ENCODE measurements at regions not wholly inside any gene's neighbourhood (a gene's known extent, or its start where the extent isn't known, plus 50 kb on each side); places are given as distances from the start of the nearest gene placed in this dataset.

GRCh38 chr5:4044881-4045280 is 449.2 kb downstream of the IRX1 start:
- H3K27me3 ChIP-seq = no peaks in the 10 kb centered on the region
- no peaks in the 10 kb centered on the region for H3K9me3 ChIP-seq
- no peak for DNase-seq
- H3K4me3 ChIP-seq = no peak overlapping the region
- no peaks in the 10 kb centered on the region for H3K4me1 ChIP-seq
- H3K9ac ChIP-seq (ENCODE audit: low read depth in 2 of 2, low read length in 2 of 2) = no peak overlapping the region
- intact Hi-C loops (cut with DNase I) = no loop called here
- no peak overlapping the region for H3K27ac ChIP-seq
- no peaks in the 10 kb centered on the region for H3K36me3 ChIP-seq
- no peak for TF ChIP-seq CTCF (IDR thresholded peaks at IDR 0.05)

- Histone ChIP-seq H3K4me3 (no peak overlapping the region), H3K4me1 (no peaks in the 10 kb centered on the region), H3K27ac (no peak overlapping the region), H3K9me3 (no peaks in the 10 kb centered on the region), H3K9ac (ENCODE audit: low read depth in 2 of 2, low read length in 2 of 2) (no peak overlapping the region), H3K27me3 (no peaks in the 10 kb centered on the region), H3K36me3 (no peaks in the 10 kb centered on the region)
- no peak for DNase-seq
- TF ChIP-seq CTCF (IDR thresholded peaks at IDR 0.05) = no peak
- intact Hi-C loops (cut with DNase I) = no loop called here
Observed at GRCh38 chr5:4048398-4048797, 452.8 kb downstream of the IRX1 start.

- no peak for DNase-seq
- Histone ChIP-seq H3K27ac (no peak overlapping the region), H3K4me1 (no peaks in the 10 kb centered on the region), H3K9ac (ENCODE audit: low read depth in 2 of 2, low read length in 2 of 2) (no peak overlapping the region), H3K27me3 (no peaks in the 10 kb centered on the region), H3K36me3 (no peaks in the 10 kb centered on the region), H3K4me3 (no peak overlapping the region), H3K9me3 (no peaks in the 10 kb centered on the region)
- intact Hi-C loops (cut with DNase I) = no loop called here
- no peak for TF ChIP-seq CTCF (IDR thresholded peaks at IDR 0.05)
Observed at GRCh38 chr5:4050203-4050602, 454.6 kb downstream of the IRX1 start.

GRCh38 chr5:4053136-4053535 is 457.5 kb downstream of the IRX1 start:
- Histone ChIP-seq H3K9ac (ENCODE audit: low read depth in 2 of 2, low read length in 2 of 2) (no peak overlapping the region), H3K27ac (no peak overlapping the region), H3K36me3 (no peaks in the 10 kb centered on the region), H3K4me1 (no peaks in the 10 kb centered on the region), H3K27me3 (no peaks in the 10 kb centered on the region), H3K4me3 (no peak overlapping the region), H3K9me3 (no peaks in the 10 kb centered on the region)
- DNase-seq = no peak
- intact Hi-C loops (cut with DNase I) = no loop called here
- no peak for TF ChIP-seq CTCF (IDR thresholded peaks at IDR 0.05)

- Histone ChIP-seq H3K9ac (ENCODE audit: low read depth in 2 of 2, low read length in 2 of 2) (no peak overlapping the region), H3K27me3 (no peaks in the 10 kb centered on the region), H3K4me1 (no peaks in the 10 kb centered on the region), H3K4me3 (no peak overlapping the region), H3K36me3 (no peaks in the 10 kb centered on the region), H3K27ac (no peak overlapping the region), H3K9me3 (no peaks in the 10 kb centered on the region)
- TF ChIP-seq CTCF (IDR thresholded peaks at IDR 0.05) = no peak
- intact Hi-C loops (cut with DNase I) = no loop called here
- DNase-seq = no peak
Observed at GRCh38 chr5:4054092-4054491, 458.5 kb downstream of the IRX1 start.

GRCh38 chr5:4058899-4059298 is 463.3 kb downstream of the IRX1 start:
- H3K4me1 ChIP-seq = no peaks in the 10 kb centered on the region
- H3K36me3 ChIP-seq = no peaks in the 10 kb centered on the region
- H3K27ac ChIP-seq = no peak overlapping the region
- TF ChIP-seq CTCF (IDR thresholded peaks at IDR 0.05) = no peak
- H3K27me3 ChIP-seq = no peaks in the 10 kb centered on the region
- H3K9ac ChIP-seq (ENCODE audit: low read depth in 2 of 2, low read length in 2 of 2) = no peak overlapping the region
- intact Hi-C loops (cut with DNase I) = no loop called here
- no peaks in the 10 kb centered on the region for H3K9me3 ChIP-seq
- DNase-seq = no peak
- no peak overlapping the region for H3K4me3 ChIP-seq

Data from colonic mucosa (tissue), 4 donors.